GM10266 (cell line): ENCODE measurements at regions not wholly inside any gene's neighbourhood (a gene's known extent, or its start where the extent isn't known, plus 50 kb on each side); places are given as distances from the start of the nearest gene placed in this dataset.

Source experiments
- DNase-seq: peaks from one replicate; pipeline ENCODE4 v3.0.0; 2012; ENCODE audit errors: extremely low spot score
- CTCF ChIP-seq: IDR thresholded peaks from 2 replicates; pipeline ENCODE4 v1.5.1; 2012; ENCODE audit warnings: mild to moderate bottlenecking, low read depth; ENCODE audit not compliant: control insufficient read depth, insufficient read depth; ENCODE audit errors: missing control alignments

GRCh38 chrX:40835526-40835925, 100.2 kb upstream of the MED14 start:
- DNase-seq, result no peak
- TF ChIP-seq CTCF, result no peak

GRCh38 chrX:40843643-40844042, 108.3 kb upstream of the MED14 start:
- TF ChIP-seq CTCF, result no peak
- no peak for DNase-seq

- no peak for DNase-seq
- TF ChIP-seq CTCF, result no peak
Measured at GRCh38 chrX:40844471-40844870, 109.1 kb upstream of the MED14 start.

GRCh38 chrX:40845331-40845911, 110.1 kb upstream of the MED14 start:
- TF ChIP-seq CTCF, result no peak
- no peak for DNase-seq

GRCh38 chrX:40849906-40850823, 114.8 kb upstream of the MED14 start:
- no peak for TF ChIP-seq CTCF

GRCh38 chrX:40852586-40852985, 117.2 kb upstream of the MED14 start:
- TF ChIP-seq CTCF, result no peak
- no peak for DNase-seq

More at GRCh38 chrX:40849906-40850823, 114.8 kb upstream of the MED14 start:
- no peak for DNase-seq

- TF ChIP-seq CTCF, result no peak
Measured at GRCh38 chrX:40853004-40853815, 117.9 kb upstream of the MED14 start.

More at GRCh38 chrX:40853004-40853815, 117.9 kb upstream of the MED14 start:
- DNase-seq, result no peak
